Breast epithelium (tissue), 4 donors: ENCODE measurements at regions not wholly inside any gene's neighbourhood (a gene's known extent, or its start where the extent isn't known, plus 50 kb on each side); places are given as distances from the start of the nearest gene placed in this dataset.

Source experiments
- DNase-seq, 2 donors: peaks; one replicate each; pipeline ENCODE4 v3.0.0-alpha.2; 2019; ENCODE audit warnings: low spot score in 2 of 2
- H3K27ac ChIP-seq, 2 donors: fragments of 200-600 bp; sonication (generic) in 1 of 2; one replicate each; pipeline ENCODE4 v1.5.1; 2016 to 2019; ENCODE audit warnings: mild to moderate bottlenecking in 1 of 2
- H3K27me3 ChIP-seq, 2 donors: fragments of 200-600 bp; sonication (generic) in 1 of 2; one replicate each; pipeline versions ENCODE4 v1.5.1 to v1.6.0; 2017 to 2019; ENCODE audit warnings: control low read depth in 1 of 2, mild to moderate bottlenecking in 1 of 2
- H3K36me3 ChIP-seq: fragments of 200-600 bp; one replicate; pipeline ENCODE4 v1.5.1; 2019
- H3K4me1 ChIP-seq, 2 donors: fragments of 200-600 bp; sonication (generic); one replicate each; pipeline ENCODE4 v1.5.1; 2016 to 2019; ENCODE audit warnings: control low read depth in 1 of 2
- H3K4me3 ChIP-seq, 3 donors: fragments of 200-600 bp; sonication (generic); 1 replicate in 2 of 3; 2 replicates in 1 of 3; pipeline ENCODE4 v1.5.1; 2016 to 2019; ENCODE audit warnings: mild to moderate bottlenecking in 3 of 3, moderate library complexity in 2 of 3
- H3K9me3 ChIP-seq, 2 donors: fragments of 200-600 bp; sonication (generic) in 1 of 2; one replicate each; pipeline ENCODE4 v1.5.1; 2016 to 2019; ENCODE audit warnings: control low read depth in 1 of 2
- POLR2A ChIP-seq: fragments of 450-650 bp; IDR thresholded peaks from one replicate; pipeline ENCODE4 v1.6.1; 2016; ENCODE audit warnings: antibody characterized with exemption, mild to moderate bottlenecking, moderate library complexity
- POLR2AphosphoS5 ChIP-seq, 3 donors: sonication (generic); formaldehyde crosslinking; IDR thresholded peaks; one replicate each; pipeline ENCODE4 v1.6.1; 2017; ENCODE audit warnings: antibody characterized with exemption in 3 of 3
- intact Hi-C: fragments of 100-400 bp; cut with DNase I; formaldehyde crosslinking; loops from one replicate; pipeline ENCODE4 v1.15.1; 2023; ENCODE audit warnings: low total_unique reads
- TF ChIP-seq, protein P1 (sequence below), 3 donors: fragments of 450-650 bp; IDR thresholded peaks; one replicate each; pipeline ENCODE4 v1.5.1; 2016 to 2017; ENCODE audit warnings: antibody characterized with exemption in 3 of 3, mild to moderate bottlenecking in 3 of 3, moderate library complexity in 3 of 3

DNA sequence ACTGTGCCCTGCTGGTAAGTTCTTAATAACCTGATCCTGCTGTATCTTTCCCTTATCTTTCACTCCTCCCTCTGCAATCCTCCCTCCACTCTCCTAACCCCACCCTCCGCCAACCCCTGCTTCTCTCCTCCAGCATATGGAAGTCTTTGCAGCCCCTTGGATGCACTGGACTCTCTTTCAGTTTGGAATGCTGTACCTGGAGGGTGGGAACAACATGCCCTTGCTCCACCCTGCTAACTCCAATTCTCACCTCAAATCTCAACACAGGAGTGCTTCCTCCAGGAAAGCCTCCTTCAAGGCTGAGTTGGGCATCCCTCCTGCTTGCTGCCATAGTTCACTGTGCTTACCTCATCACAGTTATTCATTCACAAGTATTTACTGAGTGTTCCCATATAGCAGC is 52.8 kb upstream of the LDLRAD3 start:
- no peaks in the 10 kb centered on the region for H3K27me3 ChIP-seq
- H3K36me3 ChIP-seq: no peaks in the 10 kb centered on the region
- intact Hi-C loops: no loop called here
- DNase-seq: no peak
- TF ChIP-seq, protein P1, sequence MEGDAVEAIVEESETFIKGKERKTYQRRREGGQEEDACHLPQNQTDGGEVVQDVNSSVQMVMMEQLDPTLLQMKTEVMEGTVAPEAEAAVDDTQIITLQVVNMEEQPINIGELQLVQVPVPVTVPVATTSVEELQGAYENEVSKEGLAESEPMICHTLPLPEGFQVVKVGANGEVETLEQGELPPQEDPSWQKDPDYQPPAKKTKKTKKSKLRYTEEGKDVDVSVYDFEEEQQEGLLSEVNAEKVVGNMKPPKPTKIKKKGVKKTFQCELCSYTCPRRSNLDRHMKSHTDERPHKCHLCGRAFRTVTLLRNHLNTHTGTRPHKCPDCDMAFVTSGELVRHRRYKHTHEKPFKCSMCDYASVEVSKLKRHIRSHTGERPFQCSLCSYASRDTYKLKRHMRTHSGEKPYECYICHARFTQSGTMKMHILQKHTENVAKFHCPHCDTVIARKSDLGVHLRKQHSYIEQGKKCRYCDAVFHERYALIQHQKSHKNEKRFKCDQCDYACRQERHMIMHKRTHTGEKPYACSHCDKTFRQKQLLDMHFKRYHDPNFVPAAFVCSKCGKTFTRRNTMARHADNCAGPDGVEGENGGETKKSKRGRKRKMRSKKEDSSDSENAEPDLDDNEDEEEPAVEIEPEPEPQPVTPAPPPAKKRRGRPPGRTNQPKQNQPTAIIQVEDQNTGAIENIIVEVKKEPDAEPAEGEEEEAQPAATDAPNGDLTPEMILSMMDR (IDR thresholded peaks at IDR 0.05): no peak
- no peak for TF ChIP-seq POLR2AphosphoS5 (IDR thresholded peaks at IDR 0.05)
- TF ChIP-seq POLR2A: no peak
- no peak overlapping the region for H3K27ac ChIP-seq
- H3K4me3 ChIP-seq: no peak overlapping the region
- H3K4me1 ChIP-seq: no peaks in the 10 kb centered on the region
- H3K9me3 ChIP-seq: no peaks in the 10 kb centered on the region

DNA sequence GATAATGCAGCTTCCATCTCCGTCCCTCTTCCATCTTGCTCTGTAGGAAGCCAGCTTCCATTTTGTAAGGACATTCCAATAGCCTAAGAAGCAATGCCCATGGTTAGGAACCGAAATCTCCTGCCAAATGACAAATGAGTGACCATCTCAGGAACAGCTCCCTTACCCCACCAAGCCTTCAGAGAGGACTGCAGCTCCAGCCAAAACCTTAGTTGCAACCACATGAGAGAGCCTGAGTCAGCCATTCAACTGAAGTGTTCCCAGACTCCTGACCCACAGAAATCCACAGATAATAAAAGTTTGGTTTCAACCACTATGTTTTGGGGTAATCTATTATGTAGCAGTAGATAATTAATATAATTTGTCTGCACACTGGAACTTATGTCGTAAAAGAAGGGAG is 51.7 kb upstream of the LDLRAD3 start:
- intact Hi-C loops: no loop called here
- H3K27me3 ChIP-seq: no peaks in the 10 kb centered on the region
- no peaks in the 10 kb centered on the region for H3K9me3 ChIP-seq
- H3K27ac ChIP-seq: no peak overlapping the region
- no peak overlapping the region for H3K4me3 ChIP-seq
- no peak for TF ChIP-seq POLR2AphosphoS5 (IDR thresholded peaks at IDR 0.05)
- TF ChIP-seq, protein P1 (IDR thresholded peaks at IDR 0.05): no peak
- TF ChIP-seq POLR2A: no peak
- no peak for DNase-seq
- H3K36me3 ChIP-seq: no peaks in the 10 kb centered on the region
- no peaks in the 10 kb centered on the region for H3K4me1 ChIP-seq

DNA sequence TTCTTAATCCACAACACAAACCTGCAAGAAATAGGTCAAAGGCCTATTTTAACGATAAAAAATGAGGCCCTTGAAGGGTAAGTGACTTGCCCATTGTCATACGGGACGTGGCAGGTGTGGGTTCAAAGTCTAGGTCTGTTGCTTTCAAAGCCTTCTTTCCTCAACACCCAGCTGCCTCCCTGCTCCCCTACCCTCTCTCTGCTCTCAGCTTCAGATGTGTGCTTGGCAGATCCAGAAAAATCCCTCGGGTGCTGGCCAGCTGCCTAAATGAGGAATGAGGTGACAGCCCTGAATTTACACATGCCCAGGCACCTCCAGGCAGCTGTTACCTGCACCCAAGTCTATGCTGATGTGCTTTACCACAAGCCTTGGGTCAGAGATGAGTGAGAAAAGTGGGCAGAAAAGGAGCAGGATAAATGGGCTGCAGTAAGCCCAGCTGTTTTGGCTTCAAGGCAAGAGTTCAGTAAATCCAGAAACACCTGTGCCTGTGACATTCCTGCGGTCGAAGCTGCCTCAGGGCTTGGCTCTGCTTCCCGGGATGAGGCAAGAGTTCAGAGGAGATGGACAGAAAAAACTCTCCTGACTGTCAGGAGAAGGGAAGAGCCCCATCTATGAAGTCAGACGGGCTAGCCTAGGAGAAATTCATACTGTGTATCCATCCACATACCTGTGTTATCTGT is 49.9 kb upstream of the LDLRAD3 start:
- DNase-seq: peak; percentile 92 to 96
- TF ChIP-seq POLR2AphosphoS5 (IDR thresholded peaks at IDR 0.05): peak; percentile 70 to 87 (median 80)
- TF ChIP-seq, protein P1 (IDR thresholded peaks at IDR 0.05): no peak
- peak overlapping the region; percentile 36 to 63 for H3K27ac ChIP-seq
- no peaks in the 10 kb centered on the region for H3K36me3 ChIP-seq
- H3K4me3 ChIP-seq: no peak overlapping the region
- intact Hi-C loops: no loop called here
- H3K9me3 ChIP-seq: no peaks in the 10 kb centered on the region
- H3K4me1 ChIP-seq: no peaks in the 10 kb centered on the region
- no peaks in the 10 kb centered on the region for H3K27me3 ChIP-seq
